Sigmoid colon (tissue), 4 donors: ENCODE measurements at regions not wholly inside any gene's neighbourhood (a gene's known extent, or its start where the extent isn't known, plus 50 kb on each side); places are given as distances from the start of the nearest gene placed in this dataset.

Experiments
- POLR2A ChIP-seq, 2 donors: fragments of 450-650 bp; IDR thresholded peaks; one replicate each; pipeline ENCODE4 v1.6.1; 2016; ENCODE audit warnings: antibody characterized with exemption in 2 of 2, mild to moderate bottlenecking in 2 of 2, moderate library complexity in 2 of 2
- POLR2AphosphoS5 ChIP-seq, 4 donors: sonication (generic); formaldehyde crosslinking; IDR thresholded peaks; one replicate each; pipeline ENCODE4 v1.6.1; 2017; ENCODE audit warnings: antibody characterized with exemption in 4 of 4

- TF ChIP-seq POLR2AphosphoS5 (IDR thresholded peaks at IDR 0.05): no peak
- TF ChIP-seq POLR2A (IDR thresholded peaks at IDR 0.05): no peak
Measured at GRCh38 chrX:7574325-7574724, 268.6 kb upstream of the VCX start.
